ENCODE measurements at regions not wholly inside any gene's neighbourhood (a gene's known extent, or its start where the extent isn't known, plus 50 kb on each side); places are given as distances from the start of the nearest gene placed in this dataset.

DNA sequence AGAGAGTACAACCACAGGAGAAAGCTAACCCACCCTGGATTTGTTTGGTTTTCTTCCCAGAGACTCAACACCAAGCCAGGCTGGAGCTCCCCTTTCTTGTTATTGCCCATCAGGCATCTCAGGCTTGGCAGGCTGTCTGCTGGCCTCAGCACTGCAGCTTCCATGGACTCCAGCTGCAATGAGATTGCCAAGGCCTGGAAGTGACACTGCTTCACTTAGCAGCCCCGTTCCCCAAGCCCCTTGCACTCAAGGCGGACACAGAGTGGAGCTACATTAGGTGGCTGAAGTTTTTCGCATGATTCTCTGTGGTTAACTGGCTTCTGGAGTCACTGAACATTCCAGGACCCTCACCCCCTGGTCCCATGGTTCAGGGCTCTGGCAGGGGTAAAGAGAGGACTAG, 163.1 kb upstream of the GDF10 start:
- TF ChIP-seq EP300 (IDR thresholded peaks at IDR 0.05): no peak
- TF ChIP-seq, protein P1, sequence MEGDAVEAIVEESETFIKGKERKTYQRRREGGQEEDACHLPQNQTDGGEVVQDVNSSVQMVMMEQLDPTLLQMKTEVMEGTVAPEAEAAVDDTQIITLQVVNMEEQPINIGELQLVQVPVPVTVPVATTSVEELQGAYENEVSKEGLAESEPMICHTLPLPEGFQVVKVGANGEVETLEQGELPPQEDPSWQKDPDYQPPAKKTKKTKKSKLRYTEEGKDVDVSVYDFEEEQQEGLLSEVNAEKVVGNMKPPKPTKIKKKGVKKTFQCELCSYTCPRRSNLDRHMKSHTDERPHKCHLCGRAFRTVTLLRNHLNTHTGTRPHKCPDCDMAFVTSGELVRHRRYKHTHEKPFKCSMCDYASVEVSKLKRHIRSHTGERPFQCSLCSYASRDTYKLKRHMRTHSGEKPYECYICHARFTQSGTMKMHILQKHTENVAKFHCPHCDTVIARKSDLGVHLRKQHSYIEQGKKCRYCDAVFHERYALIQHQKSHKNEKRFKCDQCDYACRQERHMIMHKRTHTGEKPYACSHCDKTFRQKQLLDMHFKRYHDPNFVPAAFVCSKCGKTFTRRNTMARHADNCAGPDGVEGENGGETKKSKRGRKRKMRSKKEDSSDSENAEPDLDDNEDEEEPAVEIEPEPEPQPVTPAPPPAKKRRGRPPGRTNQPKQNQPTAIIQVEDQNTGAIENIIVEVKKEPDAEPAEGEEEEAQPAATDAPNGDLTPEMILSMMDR (IDR thresholded peaks at IDR 0.05): no peak
- no peak for TF ChIP-seq POLR2A (IDR thresholded peaks at IDR 0.05)

Measured in sigmoid colon (tissue), 4 donors.